ENCODE measurements at regions not wholly inside any gene's neighbourhood (a gene's known extent, or its start where the extent isn't known, plus 50 kb on each side); places are given as distances from the start of the nearest gene placed in this dataset.

DNA sequence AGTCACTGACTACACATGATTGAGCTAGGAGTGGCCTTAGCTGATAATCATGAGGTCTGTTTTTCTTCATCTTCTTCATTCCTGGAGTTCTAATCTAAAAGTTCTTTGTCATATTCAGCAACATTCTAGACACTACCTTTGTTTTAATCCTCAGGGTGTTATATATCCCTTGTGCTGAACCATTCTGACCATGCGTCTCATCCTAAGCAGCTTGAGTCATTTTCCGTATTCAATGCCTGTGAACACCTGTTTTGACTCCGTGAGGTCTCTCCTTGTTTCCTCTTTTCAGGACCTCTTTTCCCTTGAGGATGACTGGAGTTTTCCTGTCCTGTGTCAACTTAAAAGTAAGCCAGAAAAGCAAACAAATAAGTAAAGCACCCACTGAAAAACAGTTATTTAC is 597.9 kb downstream of the GBA3 start:
- intact Hi-C loops (cut with DNase I) = no loop called here
- Histone ChIP-seq H3K4me1 (replicated peaks in 1 of 2) (no peaks in the 10 kb centered on the region), H3K4me3 (no peak overlapping the region), H3K27ac (no peak overlapping the region), H3K27me3 (no peaks in the 10 kb centered on the region), H3K9me3 (replicated peaks in 1 of 3) (no peaks in the 10 kb centered on the region), H3K36me3 (replicated peaks in 1 of 2) (no peaks in the 10 kb centered on the region)
- no peak for DNase-seq
- no peak for TF ChIP-seq POLR2A (IDR thresholded peaks at IDR 0.05)
- TF ChIP-seq, protein P1, sequence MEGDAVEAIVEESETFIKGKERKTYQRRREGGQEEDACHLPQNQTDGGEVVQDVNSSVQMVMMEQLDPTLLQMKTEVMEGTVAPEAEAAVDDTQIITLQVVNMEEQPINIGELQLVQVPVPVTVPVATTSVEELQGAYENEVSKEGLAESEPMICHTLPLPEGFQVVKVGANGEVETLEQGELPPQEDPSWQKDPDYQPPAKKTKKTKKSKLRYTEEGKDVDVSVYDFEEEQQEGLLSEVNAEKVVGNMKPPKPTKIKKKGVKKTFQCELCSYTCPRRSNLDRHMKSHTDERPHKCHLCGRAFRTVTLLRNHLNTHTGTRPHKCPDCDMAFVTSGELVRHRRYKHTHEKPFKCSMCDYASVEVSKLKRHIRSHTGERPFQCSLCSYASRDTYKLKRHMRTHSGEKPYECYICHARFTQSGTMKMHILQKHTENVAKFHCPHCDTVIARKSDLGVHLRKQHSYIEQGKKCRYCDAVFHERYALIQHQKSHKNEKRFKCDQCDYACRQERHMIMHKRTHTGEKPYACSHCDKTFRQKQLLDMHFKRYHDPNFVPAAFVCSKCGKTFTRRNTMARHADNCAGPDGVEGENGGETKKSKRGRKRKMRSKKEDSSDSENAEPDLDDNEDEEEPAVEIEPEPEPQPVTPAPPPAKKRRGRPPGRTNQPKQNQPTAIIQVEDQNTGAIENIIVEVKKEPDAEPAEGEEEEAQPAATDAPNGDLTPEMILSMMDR (IDR thresholded peaks at IDR 0.05) = no peak
- 65 to 83% (median 80%) methylated on average over 3 of the region's 3 CpGs for WGBS, 4 donors

DNA sequence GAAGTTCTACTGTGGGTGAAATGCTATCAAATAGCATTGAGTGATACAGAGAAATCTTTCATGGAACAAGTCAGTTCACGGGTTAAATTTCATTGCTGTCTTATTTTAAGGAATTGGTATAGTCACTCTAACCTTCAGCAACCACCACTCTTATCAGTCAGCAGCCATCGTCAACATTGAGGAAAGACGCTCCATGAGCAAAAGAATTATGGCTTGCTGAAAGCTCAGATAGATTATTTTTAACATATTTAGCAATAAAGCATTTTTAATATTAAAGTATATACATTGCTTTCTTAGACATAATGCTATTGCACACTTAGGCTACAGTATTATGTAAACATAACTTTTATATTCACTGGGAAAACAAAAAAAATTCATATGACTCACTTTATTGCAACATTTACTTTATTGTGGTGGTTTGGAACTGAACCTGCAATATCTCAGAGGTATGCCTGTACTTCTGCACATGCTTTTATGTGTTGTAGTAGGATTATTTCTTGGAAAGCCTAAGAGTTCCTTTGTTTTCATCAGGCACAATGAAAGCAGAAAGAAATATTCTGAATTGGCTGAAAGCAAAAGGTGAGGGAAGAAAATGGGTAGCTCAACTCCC is 586.7 kb downstream of the GBA3 start:
- H3K9me3 ChIP-seq (replicated peaks in 1 of 3) = no peaks in the 10 kb centered on the region
- TF ChIP-seq, protein P1 (IDR thresholded peaks at IDR 0.05) = no peak
- no peak for TF ChIP-seq POLR2A (IDR thresholded peaks at IDR 0.05)
- no peak overlapping the region for H3K27ac ChIP-seq
- no peaks in the 10 kb centered on the region for H3K36me3 ChIP-seq (replicated peaks in 1 of 2)
- intact Hi-C loops (cut with DNase I) = no loop called here
- no peaks in the 10 kb centered on the region for H3K27me3 ChIP-seq
- H3K4me3 ChIP-seq = no peak overlapping the region
- 20 to 31% (median 25%) methylated on average over 3 of the region's 3 CpGs for WGBS, 4 donors
- DNase-seq = no peak
- no peaks in the 10 kb centered on the region for H3K4me1 ChIP-seq (replicated peaks in 1 of 2)

DNA sequence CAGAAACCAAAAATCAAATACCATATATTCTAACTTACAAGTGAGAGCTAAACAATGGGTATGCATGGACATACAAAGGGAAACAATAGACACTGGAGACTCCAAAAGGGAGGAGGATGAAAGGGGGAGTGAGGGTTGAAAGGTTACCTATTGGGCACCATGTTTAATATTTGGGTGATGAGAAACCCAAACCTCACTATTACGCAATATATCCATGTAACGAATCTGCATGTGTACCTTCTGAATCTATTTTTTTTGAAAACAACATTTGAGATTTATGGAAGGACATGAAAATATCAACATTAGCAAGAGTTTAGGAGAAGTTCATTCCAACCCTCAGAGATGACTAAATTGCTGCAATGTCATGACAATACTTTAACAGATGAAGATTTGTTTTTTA is 586.1 kb downstream of the GBA3 start:
- Histone ChIP-seq H3K27me3 (no peaks in the 10 kb centered on the region), H3K9me3 (replicated peaks in 1 of 3) (no peaks in the 10 kb centered on the region), H3K36me3 (replicated peaks in 1 of 2) (no peaks in the 10 kb centered on the region), H3K4me3 (no peak overlapping the region), H3K4me1 (replicated peaks in 1 of 2) (no peaks in the 10 kb centered on the region), H3K27ac (no peak overlapping the region)
- intact Hi-C loops (cut with DNase I) = no loop called here
- no peak for DNase-seq
- WGBS, 4 donors = 73 to 82% (median 76%) methylated on average over 2 of the region's 2 CpGs
- TF ChIP-seq, protein P1 (IDR thresholded peaks at IDR 0.05) = no peak
- TF ChIP-seq POLR2A (IDR thresholded peaks at IDR 0.05) = no peak

DNA sequence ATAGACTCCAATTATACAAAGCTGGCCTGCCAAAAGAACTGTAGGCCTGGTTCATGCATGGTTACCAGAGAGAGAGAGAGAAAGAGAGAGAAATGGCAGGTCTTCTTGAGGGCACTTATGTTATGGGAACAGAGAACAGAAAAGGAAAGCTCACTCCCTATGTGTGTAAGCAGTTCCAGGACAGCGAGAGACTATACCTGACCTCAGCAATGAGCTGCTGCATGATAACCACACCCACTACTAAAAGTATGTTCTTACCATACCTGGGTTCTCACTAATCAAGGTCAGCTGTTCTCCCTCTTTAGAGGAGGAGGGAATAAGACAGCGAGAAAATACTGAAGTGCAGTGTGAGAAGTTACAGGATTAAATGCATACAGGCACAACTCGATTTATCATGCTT is 583.3 kb downstream of the GBA3 start:
- Histone ChIP-seq H3K27me3 (no peaks in the 10 kb centered on the region), H3K36me3 (replicated peaks in 1 of 2) (no peaks in the 10 kb centered on the region), H3K4me1 (replicated peaks in 1 of 2) (no peaks in the 10 kb centered on the region), H3K4me3 (no peak overlapping the region), H3K27ac (no peak overlapping the region), H3K9me3 (replicated peaks in 1 of 3) (no peaks in the 10 kb centered on the region)
- 66 to 88% (median 83%) methylated on average over 3 of the region's 3 CpGs for WGBS, 4 donors
- no peak for DNase-seq
- intact Hi-C loops (cut with DNase I) = no loop called here
- no peak for TF ChIP-seq POLR2A (IDR thresholded peaks at IDR 0.05)
- TF ChIP-seq, protein P1 (IDR thresholded peaks at IDR 0.05) = no peak
